OCI-LY1 (cell line): ENCODE measurements at regions not wholly inside any gene's neighbourhood (a gene's known extent, or its start where the extent isn't known, plus 50 kb on each side); places are given as distances from the start of the nearest gene placed in this dataset.
A peak's percentile ranks its signal among the peaks of the same experiment; 100 is the strongest.

Experiments used
- H2AFZ ChIP-seq: fragments of 200-600 bp; sonication (generic), shearing (Covaris generic); 2 replicates; pipeline ENCODE4 v1.6.0; 2014; ENCODE audit warnings: antibody characterized with exemption, mild to moderate bottlenecking, low read length
- H3F3A ChIP-seq: fragments of 200-600 bp; sonication (generic), shearing (Covaris generic); 2 replicates; pipeline ENCODE4 v1.6.0; 2014; ENCODE audit warnings: mild to moderate bottlenecking, antibody characterized with exemption, low read length, moderate library complexity; ENCODE audit not compliant: insufficient read depth
- H3K27ac ChIP-seq: fragments of 200-600 bp; sonication (generic); 2 replicates; pipeline ENCODE4 v1.5.1; 2014; ENCODE audit warnings: low read length, mixed run types, mild to moderate bottlenecking, low read depth; ENCODE audit not compliant: poor library complexity, severe bottlenecking
- H3K27me3 ChIP-seq: fragments of 200-600 bp; sonication (generic); 2 replicates; pipeline ENCODE4 v1.6.0; 2014; ENCODE audit warnings: antibody characterized with exemption, mild to moderate bottlenecking, low read length, moderate library complexity; ENCODE audit not compliant: insufficient read depth
- H3K36me3 ChIP-seq: fragments of 200-600 bp; sonication (generic); 2 replicates; pipeline ENCODE4 v1.6.1; 2014; ENCODE audit warnings: mild to moderate bottlenecking, antibody characterized with exemption, low read length, moderate library complexity, mixed read lengths; ENCODE audit not compliant: insufficient read depth
- H3K4me1 ChIP-seq: fragments of 200-600 bp; sonication (generic); 2 replicates; pipeline ENCODE4 v1.5.1; 2014; ENCODE audit warnings: mild to moderate bottlenecking, low read length, moderate library complexity; ENCODE audit not compliant: insufficient read depth, severe bottlenecking
- H3K4me2 ChIP-seq: fragments of 200-600 bp; sonication (generic), shearing (Covaris generic); 2 replicates; pipeline ENCODE4 v1.6.1; 2014; ENCODE audit warnings: low read length
- H3K4me3 ChIP-seq: fragments of 200-600 bp; sonication (generic); 2 replicates; pipeline ENCODE4 v1.5.1; 2014; ENCODE audit warnings: low read length, low read depth, mild to moderate bottlenecking, mixed read lengths; ENCODE audit not compliant: poor library complexity, severe bottlenecking
- H3K79me2 ChIP-seq: fragments of 200-600 bp; shearing (Covaris generic); 2 replicates; pipeline ENCODE4 v1.6.1; 2016; ENCODE audit warnings: mixed run types, low read length, mixed read lengths; ENCODE audit not compliant: insufficient read depth
- H3K9ac ChIP-seq: fragments of 200-600 bp; sonication (generic), shearing (Covaris generic); 2 replicates; pipeline ENCODE4 v1.6.1; 2014; ENCODE audit warnings: mild to moderate bottlenecking, low read length, mixed read lengths
- H3K9me2 ChIP-seq: fragments of 200-600 bp; sonication (generic), shearing (Covaris generic); 2 replicates; pipeline ENCODE4 v1.6.1; 2014; ENCODE audit warnings: low read depth, mild to moderate bottlenecking, low read length, mixed read lengths
- H3K9me3 ChIP-seq: fragments of 200-600 bp; shearing (Covaris generic); 2 replicates; pipeline ENCODE4 v1.6.1; 2014; ENCODE audit warnings: low read length, mixed read lengths
- H4K20me1 ChIP-seq: fragments of 200-600 bp; sonication (generic), shearing (Covaris generic); 2 replicates; pipeline ENCODE4 v1.6.0; 2016; ENCODE audit warnings: mild to moderate bottlenecking, low read length; ENCODE audit not compliant: insufficient read depth
- CTCF ChIP-seq: fragments of 200-600 bp; sonication (generic), shearing (Covaris generic); IDR thresholded peaks from 2 replicates; pipeline ENCODE4 v1.5.1; 2017; ENCODE audit warnings: mild to moderate bottlenecking, antibody characterized with exemption, low read length, moderate library complexity, mixed read lengths
- EZH2 ChIP-seq: fragments of 200-600 bp; sonication (generic), shearing (Covaris generic); IDR thresholded peaks from 2 replicates; pipeline ENCODE4 v1.8.0; 2017; ENCODE audit warnings: borderline replicate concordance, mixed run types, mild to moderate bottlenecking, antibody characterized with exemption, low read length, moderate library complexity, mixed read lengths

- no peaks in the 10 kb centered on the region for H3K9me2 ChIP-seq
- H3K36me3 ChIP-seq: no peaks in the 10 kb centered on the region
- H4K20me1 ChIP-seq: no peaks in the 10 kb centered on the region
- H2AFZ ChIP-seq: no peak overlapping the region
- no peaks in the 10 kb centered on the region for H3K9me3 ChIP-seq
- H3K27me3 ChIP-seq: no peaks in the 10 kb centered on the region
- H3K4me3 ChIP-seq: no peak overlapping the region
- peak overlapping the region; percentile 56 for H3K27ac ChIP-seq
- H3F3A ChIP-seq: no peaks in the 10 kb centered on the region
- no peaks in the 10 kb centered on the region for H3K79me2 ChIP-seq
- peaks cover 54% of the 10 kb centered on the region for H3K4me1 ChIP-seq
- no peak overlapping the region for H3K4me2 ChIP-seq
- no peak for TF ChIP-seq CTCF
- no peak for TF ChIP-seq EZH2
- no peak overlapping the region for H3K9ac ChIP-seq
Measured at GRCh38 chr19:28500982-28501630, 711.8 kb downstream of the UQCRFS1 start.

- Histone ChIP-seq H3K9me3 (no peaks in the 10 kb centered on the region), H3K4me3 (no peak overlapping the region), H3K9ac (no peak overlapping the region), H2AFZ (no peak overlapping the region), H3K27me3 (no peaks in the 10 kb centered on the region), H3K4me1 (peaks cover 54% of the 10 kb centered on the region), H3K27ac (no peak overlapping the region), H3K9me2 (no peaks in the 10 kb centered on the region), H4K20me1 (no peaks in the 10 kb centered on the region), H3K36me3 (no peaks in the 10 kb centered on the region), H3F3A (no peaks in the 10 kb centered on the region), H3K79me2 (no peaks in the 10 kb centered on the region), H3K4me2 (no peak overlapping the region)
- no peak for TF ChIP-seq EZH2
- TF ChIP-seq CTCF: no peak
Measured at GRCh38 chr19:28500296-28500695, 712.7 kb downstream of the UQCRFS1 start.

GRCh38 chr19:28498404-28498976 is 714.5 kb downstream of the UQCRFS1 start:
- H4K20me1 ChIP-seq: no peaks in the 10 kb centered on the region
- no peak overlapping the region for H3K4me2 ChIP-seq
- no peaks in the 10 kb centered on the region for H3K9me2 ChIP-seq
- peaks cover 62% of the 10 kb centered on the region for H3K4me1 ChIP-seq
- H3K9ac ChIP-seq: no peak overlapping the region
- H3K9me3 ChIP-seq: no peaks in the 10 kb centered on the region
- peak overlapping the region; percentile 76 for H3K27ac ChIP-seq
- no peaks in the 10 kb centered on the region for H3K27me3 ChIP-seq
- TF ChIP-seq EZH2: no peak
- no peak for TF ChIP-seq CTCF
- no peak overlapping the region for H3K4me3 ChIP-seq
- H3K79me2 ChIP-seq: no peaks in the 10 kb centered on the region
- H3F3A ChIP-seq: no peaks in the 10 kb centered on the region
- no peak overlapping the region for H2AFZ ChIP-seq
- no peaks in the 10 kb centered on the region for H3K36me3 ChIP-seq
